Activated CD8-positive, alpha-beta T cell treated with anti-CD3 and anti-CD28 coated beads for 36 hours (primary cell): ENCODE measurements at regions not wholly inside any gene's neighbourhood (a gene's known extent, or its start where the extent isn't known, plus 50 kb on each side); places are given as distances from the start of the nearest gene placed in this dataset.

ENCODE experiments used
- ATAC-seq: fragments of 200-7000 bp; cut with Tn5 transposase; one replicate; pipeline ENCODE4 v1.10.0; 2021; ENCODE audit warnings: mild to moderate bottlenecking, moderate library complexity
- CTCF ChIA-PET: fragments of 350-600 bp; sonication (Branson Sonifier 250); formaldehyde crosslinking; loops from one replicate; lab custom pipeline; 2021; ENCODE audit warnings: antibody characterized with exemption; lab: Charles Lee
- POLR2A ChIA-PET: fragments of 350-600 bp; sonication (Branson Sonifier 250); formaldehyde crosslinking; loops from one replicate; lab custom pipeline; 2021; ENCODE audit warnings: antibody characterized with exemption; lab: Charles Lee
- DNase-seq: peaks from one replicate; pipeline ENCODE4 v3.0.0-alpha.2; 2020
- H3K27ac Mint-ChIP-seq: one replicate; pipeline ENCODE4 v1.8.0; 2021; ENCODE audit warnings: mild to moderate bottlenecking, mixed read lengths
- H3K27me3 Mint-ChIP-seq: one replicate; pipeline ENCODE4 v1.8.0; 2021; ENCODE audit warnings: mixed read lengths
- H3K36me3 Mint-ChIP-seq: one replicate; pipeline ENCODE4 v1.8.0; 2021; ENCODE audit warnings: low read depth, mixed read lengths
- H3K4me1 Mint-ChIP-seq: one replicate; pipeline ENCODE4 v1.8.0; 2021; ENCODE audit warnings: low read depth, mixed read lengths
- H3K4me3 Mint-ChIP-seq: one replicate; pipeline ENCODE4 v1.8.0; 2021; ENCODE audit warnings: mild to moderate bottlenecking, moderate library complexity, mixed read lengths
- H3K9me3 Mint-ChIP-seq: one replicate; pipeline ENCODE4 v1.8.0; 2021; ENCODE audit warnings: mixed read lengths
- CTCF ChIP-seq: fragments of 200-600 bp; IDR thresholded peaks from one replicate; pipeline ENCODE4 v1.8.0; 2022; ENCODE audit warnings: antibody characterized with exemption, mild to moderate bottlenecking
- intact Hi-C: fragments of 100-400 bp; cut with micrococcal nuclease; formaldehyde crosslinking; loops from one replicate; pipeline ENCODE4 v1.10.0; 2022

DNA sequence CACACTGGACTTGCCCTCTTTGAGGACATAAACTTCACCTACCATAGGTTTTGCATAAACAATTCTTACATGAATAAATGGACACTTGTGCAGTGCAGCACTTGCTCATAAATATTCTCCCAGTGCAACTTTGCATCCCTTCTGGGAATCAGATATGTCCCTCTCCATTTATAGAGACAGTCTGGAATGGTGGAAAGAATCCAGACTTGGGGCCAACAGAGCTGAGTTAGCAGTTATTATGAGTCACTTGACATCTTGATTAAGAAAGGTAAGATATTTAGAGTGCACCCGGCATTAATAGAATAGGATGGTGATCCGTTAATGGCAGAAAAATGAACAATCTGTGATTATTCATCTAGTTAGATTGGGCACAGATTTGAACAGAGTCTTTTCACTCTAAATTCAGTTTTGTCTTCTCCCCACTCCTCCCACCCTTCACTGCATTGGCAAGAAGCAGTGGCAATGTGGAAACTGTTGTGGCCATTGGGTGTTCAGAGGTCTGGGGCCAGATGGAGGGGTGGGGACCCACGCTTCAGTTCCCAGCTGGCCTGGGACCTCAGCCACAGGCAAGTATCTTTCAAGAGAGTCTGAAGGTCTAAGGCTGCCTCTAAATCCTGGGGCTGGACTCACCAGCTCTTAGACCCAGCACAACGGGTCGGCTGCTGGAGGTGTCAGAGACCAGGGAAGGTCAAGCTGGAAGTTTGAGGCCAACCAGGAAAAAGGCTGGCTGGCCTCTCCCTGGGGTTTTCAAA is 58.9 kb upstream of the KY start:
- intact Hi-C loops: no loop called here
- Mint-ChIP-seq H3K27ac (no peak overlapping the region), H3K9me3 (no peaks in the 10 kb centered on the region), H3K27me3 (no peaks in the 10 kb centered on the region), H3K4me1 (no peaks in the 10 kb centered on the region), H3K36me3 (no peaks in the 10 kb centered on the region), H3K4me3 (no peak overlapping the region)
- CTCF ChIA-PET: interaction anchor here (1.1 kb wide), 1 partner anchor 109 kb away, joined by 3 read pairs; no protein-coding TSS in a partner anchor
- TF ChIP-seq CTCF: no peak
- ATAC-seq (no peak), DNase-seq (no peak)
- POLR2A ChIA-PET: no interaction called here

DNA sequence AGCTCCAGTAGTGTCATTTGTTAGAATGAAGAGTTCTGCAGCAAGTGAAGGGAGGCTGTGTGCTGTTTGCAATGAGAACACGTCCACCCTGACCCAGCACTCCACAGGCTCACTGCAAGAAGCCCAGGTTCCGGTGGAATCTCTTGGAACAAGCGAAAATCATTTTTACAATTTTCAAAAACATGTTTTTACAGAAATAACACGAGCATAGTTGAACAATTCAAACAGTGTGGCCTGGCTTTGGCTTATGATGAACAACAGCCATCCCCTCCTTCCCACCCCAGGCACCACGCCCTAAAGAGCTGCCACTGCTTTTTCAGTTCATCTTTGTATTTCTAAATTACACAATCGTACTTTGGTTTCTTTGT is 59.5 kb upstream of the KY start:
- H3K9me3 Mint-ChIP-seq: no peaks in the 10 kb centered on the region
- CTCF ChIA-PET: interaction anchor here (1.1 kb wide), 1 partner anchor 109 kb away, joined by 3 read pairs; no protein-coding TSS in a partner anchor
- no peaks in the 10 kb centered on the region for H3K27me3 Mint-ChIP-seq
- TF ChIP-seq CTCF: no peak
- POLR2A ChIA-PET: no interaction called here
- ATAC-seq (no peak), DNase-seq (no peak)
- H3K36me3 Mint-ChIP-seq: no peaks in the 10 kb centered on the region
- no peak overlapping the region for H3K27ac Mint-ChIP-seq
- no peaks in the 10 kb centered on the region for H3K4me1 Mint-ChIP-seq
- no peak overlapping the region for H3K4me3 Mint-ChIP-seq
- intact Hi-C loops: no loop called here

DNA sequence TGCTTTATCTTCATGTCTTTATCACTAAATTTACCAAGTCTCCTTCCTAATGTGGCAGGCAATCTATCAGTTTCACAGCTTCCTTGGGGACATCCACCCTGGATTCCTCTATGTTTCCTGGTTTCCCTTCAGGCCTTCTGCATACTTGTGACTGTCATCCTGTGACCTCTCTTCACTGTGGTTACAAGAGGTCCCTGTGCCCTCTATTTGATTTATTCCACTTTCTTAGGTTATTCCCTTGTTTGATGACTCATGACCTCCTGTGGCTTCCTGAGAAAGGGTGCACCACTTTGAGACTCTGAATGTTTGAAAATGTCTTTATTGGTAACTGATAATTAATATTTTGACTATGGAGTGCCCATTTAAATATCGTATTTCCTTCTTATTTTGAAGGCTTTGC is 60.5 kb upstream of the KY start:
- ChIA-PET POLR2A (no interaction called here), CTCF (no interaction called here)
- Mint-ChIP-seq H3K4me3 (no peak overlapping the region), H3K36me3 (no peaks in the 10 kb centered on the region), H3K27me3 (no peaks in the 10 kb centered on the region), H3K4me1 (no peaks in the 10 kb centered on the region), H3K9me3 (no peaks in the 10 kb centered on the region), H3K27ac (no peak overlapping the region)
- no peak for TF ChIP-seq CTCF
- intact Hi-C loops: no loop called here
- DNase-seq: no peak
- no peak for ATAC-seq

DNA sequence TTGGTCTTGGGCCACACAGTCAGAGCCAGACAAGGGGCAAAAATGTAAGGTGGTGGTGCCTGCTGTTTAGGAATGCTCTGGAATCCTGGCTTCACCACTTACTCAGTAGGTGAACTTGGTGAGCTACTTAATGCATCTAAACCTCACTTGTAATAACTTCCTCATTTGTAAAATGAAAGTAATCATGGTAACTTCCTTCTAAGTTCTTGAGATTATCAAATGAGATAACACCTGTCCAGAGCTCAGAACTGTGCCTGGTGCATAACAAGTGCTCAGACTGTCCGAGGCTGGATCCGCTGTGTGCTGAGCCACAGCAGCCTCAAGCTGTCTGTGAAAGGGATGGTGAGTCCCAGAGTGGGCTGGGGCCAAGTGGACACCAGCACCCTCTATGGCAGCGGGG is 62.8 kb upstream of the KY start:
- no peak for DNase-seq
- peaks cover 1% of the 10 kb centered on the region for H3K27me3 Mint-ChIP-seq
- no peaks in the 10 kb centered on the region for H3K9me3 Mint-ChIP-seq
- no peaks in the 10 kb centered on the region for H3K4me1 Mint-ChIP-seq
- ChIA-PET CTCF (interaction anchor here (0.9 to 1.0 kb wide), 2 partner anchors 55 to 124 kb away, joined by 3 read pairs; no protein-coding TSS in a partner anchor), POLR2A (no interaction called here)
- H3K27ac Mint-ChIP-seq: no peak overlapping the region
- intact Hi-C loops: no loop called here
- no peak for ATAC-seq
- H3K36me3 Mint-ChIP-seq: no peaks in the 10 kb centered on the region
- no peak overlapping the region for H3K4me3 Mint-ChIP-seq
- TF ChIP-seq CTCF: no peak

- H3K4me1 Mint-ChIP-seq: no peaks in the 10 kb centered on the region
- H3K27ac Mint-ChIP-seq: no peak overlapping the region
- DNase-seq (no peak), ATAC-seq (no peak)
- no peak for TF ChIP-seq CTCF
- no peak overlapping the region for H3K4me3 Mint-ChIP-seq
- peaks cover 4% of the 10 kb centered on the region for H3K27me3 Mint-ChIP-seq
- intact Hi-C loops: no loop called here
- ChIA-PET POLR2A (no interaction called here), CTCF (no interaction called here)
- H3K36me3 Mint-ChIP-seq: no peaks in the 10 kb centered on the region
- H3K9me3 Mint-ChIP-seq: no peaks in the 10 kb centered on the region
These were observed 67.9 kb upstream of the KY start for GRCh38 chr3:134718726-134719125.
